HepG2 (cell line): ENCODE measurements at regions not wholly inside any gene's neighbourhood (a gene's known extent, or its start where the extent isn't known, plus 50 kb on each side); places are given as distances from the start of the nearest gene placed in this dataset.

Source experiments
- ATAC-seq: fragments of 200-7000 bp; cut with Tn5 transposase; 3 replicates; pipeline ENCODE4 v1.9.1; 2020; ENCODE audit warnings: mild to moderate bottlenecking, moderate library complexity
- BruUV-seq: library from RNA; stranded (reverse); fragments of 400-500 nt; replicated peaks from 2 replicates; lab custom pipeline; 2021; lab: Mats Ljungman, UMichigan
- CTCF ChIA-PET: fragments of 300-600 bp; formaldehyde crosslinking; extraction: SDS; loops from one replicate; lab custom pipeline; 2021; ENCODE audit warnings: low total read pairs, inconsistent platforms, low intra/inter-chr PET ratio; lab: Yijun Ruan, JAX
- POLR2A ChIA-PET: fragments of 350-600 bp; sonication (Branson Sonifier 250); formaldehyde crosslinking; loops from one replicate; lab custom pipeline; 2020; ENCODE audit warnings: antibody characterized with exemption, inconsistent platforms; lab: Yijun Ruan, JAX
- DNase-seq: peaks from one replicate; pipeline ENCODE4 v3.0.0-alpha.2; 2015; ENCODE audit warnings: low spot score
- FAIRE-seq: peaks from 3 replicates; lab custom pipeline; 2011; peaks lifted over from hg19 to GRCh38; lab: Jason Lieb, UNC
- H2AFZ ChIP-seq: one replicate; pipeline ENCODE4 v1.6.1; 2011; ENCODE audit warnings: low read length, inconsistent platforms
- H3K27ac ChIP-seq: fragments of 300-600 bp; 3 replicates; pipeline ENCODE4 v1.8.0; 2011; ENCODE audit warnings: mixed run types, mild to moderate bottlenecking, mixed read lengths, low read length, inconsistent platforms; ENCODE audit not compliant: insufficient read depth; ENCODE audit errors: extremely low read length
- H3K27me3 ChIP-seq, 2 experiments: fragments of 200-600 bp in 1 of 2; 2 replicates in 1 of 2; 3 replicates in 1 of 2; pipeline versions ENCODE4 v1.6.0 to v1.8.0; 2011; ENCODE audit warnings: low read length in 2 of 2, mild to moderate bottlenecking in 2 of 2, moderate library complexity in 2 of 2, inconsistent platforms in 1 of 2; ENCODE audit not compliant: insufficient read depth in 2 of 2, control insufficient read depth in 1 of 2
- H3K36me3 ChIP-seq, 2 experiments: fragments of 200-600 bp in 1 of 2; replicated peaks in 1 of 2; 2 replicates in 1 of 2; 3 replicates in 1 of 2; pipeline versions ENCODE4 v1.5.1 to v1.8.0; 2011; ENCODE audit warnings: low read length in 2 of 2, inconsistent platforms in 1 of 2; ENCODE audit not compliant: insufficient read depth in 2 of 2, control insufficient read depth in 1 of 2
- H3K4me1 ChIP-seq: 2 replicates; pipeline ENCODE4 v1.5.1; 2012; ENCODE audit warnings: low read length, inconsistent platforms; ENCODE audit not compliant: insufficient read depth
- H3K4me2 ChIP-seq: 2 replicates; pipeline ENCODE4 v1.6.0; 2011; ENCODE audit warnings: low read depth, low read length, inconsistent platforms
- H3K4me3 ChIP-seq, 3 experiments: fragments of 200-600 bp in 1 of 3; sonication (generic), shearing (Covaris generic) in 1 of 3; replicated peaks in 1 of 3; 2 replicates each; pipeline ENCODE4 v1.5.1; 2011 to 2016; ENCODE audit warnings: low read length in 3 of 3, inconsistent platforms in 2 of 3, low read depth in 2 of 3, mild to moderate bottlenecking in 2 of 3, control low read depth in 1 of 3, mixed read lengths in 1 of 3; ENCODE audit not compliant: insufficient read depth in 1 of 3
- H3K79me2 ChIP-seq: one replicate; pipeline ENCODE4 v1.6.1; 2011; ENCODE audit warnings: low read length, inconsistent platforms; ENCODE audit not compliant: insufficient read depth
- H3K9ac ChIP-seq: 2 replicates; pipeline ENCODE4 v1.6.0; 2011; ENCODE audit warnings: mild to moderate bottlenecking, low read depth, low read length, inconsistent platforms; ENCODE audit not compliant: insufficient read depth
- H3K9me3 ChIP-seq: 2 replicates; pipeline ENCODE4 v1.5.1; 2012; ENCODE audit warnings: mild to moderate bottlenecking, low read length
- H4K20me1 ChIP-seq: 2 replicates; pipeline ENCODE4 v1.6.0; 2011; ENCODE audit warnings: inconsistent platforms, mild to moderate bottlenecking, low read length, moderate library complexity; ENCODE audit not compliant: insufficient read depth
- AGO1 ChIP-seq: fragments of 200-400 bp; formaldehyde crosslinking; IDR thresholded peaks from 2 replicates; pipeline ENCODE4 v1.6.1; 2017; ENCODE audit warnings: mild to moderate bottlenecking, low read depth, low read length, moderate library complexity; ENCODE audit not compliant: poor library complexity, severe bottlenecking
- FOXJ3 ChIP-seq: sonication (generic); formaldehyde crosslinking; IDR thresholded peaks from 2 replicates; pipeline ENCODE4 v1.4.0; 2020; ENCODE audit warnings: missing genetic modification reagents, mild to moderate bottlenecking, borderline replicate concordance
- GATA4 ChIP-seq: sonication (generic); IDR thresholded peaks from 2 replicates; pipeline ENCODE4 v1.6.1; 2016; ENCODE audit warnings: antibody characterized with exemption, low read depth, borderline replicate concordance
- HNRNPH1 ChIP-seq: fragments of 200-400 bp; formaldehyde crosslinking; optimal IDR thresholded peaks from 2 replicates; pipeline ENCODE3; 2017; ENCODE audit warnings: mild to moderate bottlenecking, low read depth, low read length
- KLF12 ChIP-seq: sonication (generic); formaldehyde crosslinking; IDR thresholded peaks from 2 replicates; pipeline ENCODE4 v1.4.0; 2020; ENCODE audit warnings: missing genetic modification reagents, borderline replicate concordance
- REL ChIP-seq: sonication (generic); formaldehyde crosslinking; conservative IDR thresholded peaks from 2 replicates; pipeline ENCODE4 v1.8.0; 2022; ENCODE audit warnings: mild to moderate bottlenecking, missing genetic modification reagents, moderate library complexity
- RNF2 ChIP-seq: fragments of 450-650 bp; conservative IDR thresholded peaks from 2 replicates; pipeline ENCODE4 v1.6.1; 2016; ENCODE audit warnings: low read depth
- SIN3B ChIP-seq: fragments of 150-350 bp; IDR thresholded peaks from 2 replicates; pipeline ENCODE4 v1.6.1; 2014; ENCODE audit warnings: low read length
- SRY ChIP-seq: sonication (generic); formaldehyde crosslinking; IDR thresholded peaks from 2 replicates; pipeline ENCODE4 v1.8.0; 2022; ENCODE audit warnings: mild to moderate bottlenecking, missing genetic modification reagents
- ZFP1 ChIP-seq: IDR thresholded peaks from 2 replicates; pipeline ENCODE4 v1.6.1; 2016
- ZMYM4 ChIP-seq: sonication (generic); formaldehyde crosslinking; IDR thresholded peaks from 2 replicates; pipeline ENCODE4 v1.8.1; 2023; ENCODE audit warnings: mild to moderate bottlenecking, missing genetic modification reagents
- ZNF343 ChIP-seq: sonication (generic); formaldehyde crosslinking; IDR thresholded peaks from 2 replicates; pipeline ENCODE4 v1.4.0; 2020; ENCODE audit warnings: mild to moderate bottlenecking, missing genetic modification reagents
- ZNF720 ChIP-seq: sonication (generic); formaldehyde crosslinking; IDR thresholded peaks from 2 replicates; pipeline ENCODE4 v1.4.0; 2020; ENCODE audit warnings: missing genetic modification reagents
- WGBS: methylation state at CpG from one replicate; pipeline ENCODE4 v1.1.6; 2017; ENCODE audit warnings: low lambda C conversion rate; 5-methylcytosine and 5-hydroxymethylcytosine counted together
- in situ Hi-C: cut with HindIII; loops from 2 replicates; pipeline ENCODE4 v1.10.0; 2017; ENCODE audit warnings: low pct_unique_long_range_greater_than_20kb; ENCODE audit not compliant: extremely low pct_ligation_motif_present
- intact Hi-C: fragments of 100-400 bp; cut with micrococcal nuclease; formaldehyde crosslinking; loops from one replicate; pipeline ENCODE4 v1.10.0; 2022; ENCODE audit not compliant: unreplicated experiment
- TF ChIP-seq, protein P1 (sequence below): sonication (generic); formaldehyde crosslinking; IDR thresholded peaks from 2 replicates; pipeline ENCODE4 v1.5.0; 2020; ENCODE audit warnings: missing genetic modification reagents
- TF ChIP-seq, protein P2 (sequence below): sonication (generic); formaldehyde crosslinking; IDR thresholded peaks from 2 replicates; pipeline ENCODE4 v1.8.0; 2022; ENCODE audit warnings: mild to moderate bottlenecking, missing genetic modification reagents; ENCODE audit not compliant: insufficient replicate concordance
- TF ChIP-seq, protein P3 (sequence below): IDR thresholded peaks from 2 replicates; pipeline ENCODE4 v1.6.1; 2016; ENCODE audit warnings: missing biosample characterization, missing genetic modification reagents, low read depth
- TF ChIP-seq, protein P4 (sequence below): IDR thresholded peaks from 2 replicates; pipeline ENCODE4 v1.6.1; 2016; ENCODE audit warnings: low read depth

DNA sequence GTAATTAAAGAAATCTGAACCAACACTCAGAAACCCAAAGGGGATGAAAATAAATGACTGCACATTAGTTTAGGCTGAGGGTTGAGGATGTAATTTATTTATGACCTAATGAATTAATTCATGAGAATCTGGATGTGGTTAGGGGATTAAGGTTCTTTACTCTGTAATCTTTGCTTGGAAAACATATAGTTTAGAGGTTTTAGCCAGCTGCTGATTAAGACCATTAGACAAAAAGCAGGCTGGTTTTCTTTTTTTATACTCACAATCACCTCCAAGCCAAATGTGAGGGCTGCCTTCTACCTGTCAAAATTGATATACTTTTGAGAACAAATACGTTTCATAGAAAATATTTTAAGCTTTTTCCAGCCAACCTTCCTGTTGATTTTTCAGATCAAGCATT lies 2705.8 kb downstream of the PCDH7 start:
- FAIRE-seq = no peak
- H3K27me3 ChIP-seq = no peaks in the 10 kb centered on the region

More for the DNA sequence above, 2705.8 kb downstream of the PCDH7 start:
- DNase-seq = no peak
- ChIA-PET CTCF (no interaction called here), POLR2A (no interaction called here)
- H3K27ac ChIP-seq = no peak overlapping the region
- H3K9ac ChIP-seq = no peak overlapping the region
- no peak overlapping the region for H2AFZ ChIP-seq
- H3K9me3 ChIP-seq = peaks cover 40% of the 10 kb centered on the region
- no peak overlapping the region for H3K4me2 ChIP-seq
- H3K4me1 ChIP-seq = no peaks in the 10 kb centered on the region
- no peaks in the 10 kb centered on the region for H4K20me1 ChIP-seq
- no peaks in the 10 kb centered on the region for H3K79me2 ChIP-seq
- no peak overlapping the region for H3K4me3 ChIP-seq
- intact Hi-C loops (no loop called here), in situ Hi-C loops (no loop called here)
- 3% methylated on average over 1 of the region's 1 CpG for WGBS
- no peak for ATAC-seq
- no peaks in the 10 kb centered on the region for H3K36me3 ChIP-seq
- TF ChIP-seq HNRNPH1 = no peak
- TF ChIP-seq AGO1 = no peak
- no peak for TF ChIP-seq SRY (CRISPR knock-in tag)
- TF ChIP-seq, protein P1, sequence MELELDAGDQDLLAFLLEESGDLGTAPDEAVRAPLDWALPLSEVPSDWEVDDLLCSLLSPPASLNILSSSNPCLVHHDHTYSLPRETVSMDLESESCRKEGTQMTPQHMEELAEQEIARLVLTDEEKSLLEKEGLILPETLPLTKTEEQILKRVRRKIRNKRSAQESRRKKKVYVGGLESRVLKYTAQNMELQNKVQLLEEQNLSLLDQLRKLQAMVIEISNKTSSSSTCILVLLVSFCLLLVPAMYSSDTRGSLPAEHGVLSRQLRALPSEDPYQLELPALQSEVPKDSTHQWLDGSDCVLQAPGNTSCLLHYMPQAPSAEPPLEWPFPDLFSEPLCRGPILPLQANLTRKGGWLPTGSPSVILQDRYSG (CRISPR knock-in tag) = no peak
- TF ChIP-seq SIN3B = no peak
- TF ChIP-seq REL (CRISPR knock-in tag) = no peak
- no peak for TF ChIP-seq FOXJ3 (CRISPR knock-in tag)
- no peak for TF ChIP-seq GATA4
- TF ChIP-seq ZMYM4 (CRISPR knock-in tag) = no peak
- TF ChIP-seq, protein P2, sequence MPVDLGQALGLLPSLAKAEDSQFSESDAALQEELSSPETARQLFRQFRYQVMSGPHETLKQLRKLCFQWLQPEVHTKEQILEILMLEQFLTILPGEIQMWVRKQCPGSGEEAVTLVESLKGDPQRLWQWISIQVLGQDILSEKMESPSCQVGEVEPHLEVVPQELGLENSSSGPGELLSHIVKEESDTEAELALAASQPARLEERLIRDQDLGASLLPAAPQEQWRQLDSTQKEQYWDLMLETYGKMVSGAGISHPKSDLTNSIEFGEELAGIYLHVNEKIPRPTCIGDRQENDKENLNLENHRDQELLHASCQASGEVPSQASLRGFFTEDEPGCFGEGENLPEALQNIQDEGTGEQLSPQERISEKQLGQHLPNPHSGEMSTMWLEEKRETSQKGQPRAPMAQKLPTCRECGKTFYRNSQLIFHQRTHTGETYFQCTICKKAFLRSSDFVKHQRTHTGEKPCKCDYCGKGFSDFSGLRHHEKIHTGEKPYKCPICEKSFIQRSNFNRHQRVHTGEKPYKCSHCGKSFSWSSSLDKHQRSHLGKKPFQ (CRISPR knock-in tag) = no peak
- TF ChIP-seq RNF2 = no peak
- TF ChIP-seq, protein P3, sequence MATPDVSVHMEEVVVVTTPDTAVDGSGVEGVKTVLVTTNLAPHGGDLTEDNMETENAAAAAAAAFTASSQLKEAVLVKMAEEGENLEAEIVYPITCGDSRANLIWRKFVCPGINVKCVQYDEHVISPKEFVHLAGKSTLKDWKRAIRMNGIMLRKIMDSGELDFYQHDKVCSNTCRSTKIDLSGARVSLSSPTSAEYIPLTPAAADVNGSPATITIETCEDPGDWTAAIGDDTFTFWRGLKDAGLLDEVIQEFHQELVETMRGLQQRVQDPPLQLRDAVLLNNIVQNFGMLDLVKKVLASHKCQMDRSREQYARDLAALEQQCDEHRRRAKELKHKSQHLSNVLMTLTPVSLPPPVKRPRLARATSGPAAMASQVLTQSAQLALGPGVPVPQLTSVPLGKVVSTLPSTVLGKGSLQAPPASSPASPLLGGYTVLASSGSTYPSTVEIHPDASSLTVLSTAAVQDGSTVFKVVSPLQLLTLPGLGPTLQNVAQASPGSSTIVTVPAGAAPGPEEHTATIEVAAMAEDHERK (CRISPR knock-in tag) = no peak
- no peak for TF ChIP-seq ZNF343 (CRISPR knock-in tag)
- no peak for TF ChIP-seq ZFP1 (CRISPR knock-in tag)
- no peak for TF ChIP-seq KLF12 (CRISPR knock-in tag)
- TF ChIP-seq, protein P4, sequence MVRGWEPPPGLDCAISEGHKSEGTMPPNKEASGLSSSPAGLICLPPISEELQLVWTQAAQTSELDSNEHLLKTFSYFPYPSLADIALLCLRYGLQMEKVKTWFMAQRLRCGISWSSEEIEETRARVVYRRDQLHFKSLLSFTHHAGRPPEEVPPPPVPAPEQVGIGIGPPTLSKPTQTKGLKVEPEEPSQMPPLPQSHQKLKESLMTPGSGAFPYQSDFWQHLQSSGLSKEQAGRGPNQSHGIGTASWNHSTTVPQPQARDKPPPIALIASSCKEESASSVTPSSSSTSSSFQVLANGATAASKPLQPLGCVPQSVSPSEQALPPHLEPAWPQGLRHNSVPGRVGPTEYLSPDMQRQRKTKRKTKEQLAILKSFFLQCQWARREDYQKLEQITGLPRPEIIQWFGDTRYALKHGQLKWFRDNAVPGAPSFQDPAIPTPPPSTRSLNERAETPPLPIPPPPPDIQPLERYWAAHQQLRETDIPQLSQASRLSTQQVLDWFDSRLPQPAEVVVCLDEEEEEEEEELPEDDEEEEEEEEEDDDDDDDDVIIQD (CRISPR knock-in tag) = no peak
- TF ChIP-seq ZNF720 (CRISPR knock-in tag) = no peak
- no TSS peak for BruUV-seq
